DOHH2 (cell line): ENCODE measurements at regions not wholly inside any gene's neighbourhood (a gene's known extent, or its start where the extent isn't known, plus 50 kb on each side); places are given as distances from the start of the nearest gene placed in this dataset.

Experiments
- CTCF ChIP-seq: fragments of 200-600 bp; sonication (generic); IDR thresholded peaks from one replicate; pipeline ENCODE4 v1.5.1; 2014; ENCODE audit warnings: antibody characterized with exemption, mild to moderate bottlenecking, low read depth, low read length; ENCODE audit not compliant: poor library complexity, severe bottlenecking
- EZH2phosphoT487 ChIP-seq: fragments of 200-600 bp; sonication (generic); IDR thresholded peaks from 2 replicates; pipeline ENCODE4 v1.6.1; 2017; ENCODE audit warnings: borderline replicate concordance, mild to moderate bottlenecking, antibody characterized with exemption, low read length, moderate library complexity, mixed read lengths

GRCh38 chr4:162272215-162272614, 108.4 kb upstream of the FSTL5 start:
- TF ChIP-seq CTCF (no peak), EZH2phosphoT487 (no peak)
